HepG2 (cell line): ENCODE measurements at regions not wholly inside any gene's neighbourhood (a gene's known extent, or its start where the extent isn't known, plus 50 kb on each side); places are given as distances from the start of the nearest gene placed in this dataset.

Source experiments
- ATAC-seq: fragments of 200-7000 bp; cut with Tn5 transposase; 3 replicates; pipeline ENCODE4 v1.9.1; 2020; ENCODE audit warnings: mild to moderate bottlenecking, moderate library complexity
- BruUV-seq: library from RNA; stranded (reverse); fragments of 400-500 nt; replicated peaks from 2 replicates; lab custom pipeline; 2021; lab: Mats Ljungman, UMichigan
- CTCF ChIA-PET: fragments of 300-600 bp; formaldehyde crosslinking; extraction: SDS; loops from one replicate; lab custom pipeline; 2021; ENCODE audit warnings: low total read pairs, inconsistent platforms, low intra/inter-chr PET ratio; lab: Yijun Ruan, JAX
- POLR2A ChIA-PET: fragments of 350-600 bp; sonication (Branson Sonifier 250); formaldehyde crosslinking; loops from one replicate; lab custom pipeline; 2020; ENCODE audit warnings: antibody characterized with exemption, inconsistent platforms; lab: Yijun Ruan, JAX
- DNase-seq: peaks from one replicate; pipeline ENCODE4 v3.0.0-alpha.2; 2015; ENCODE audit warnings: low spot score
- FAIRE-seq: peaks from 3 replicates; lab custom pipeline; 2011; peaks lifted over from hg19 to GRCh38; lab: Jason Lieb, UNC
- H2AFZ ChIP-seq: one replicate; pipeline ENCODE4 v1.6.1; 2011; ENCODE audit warnings: low read length, inconsistent platforms
- H3K27ac ChIP-seq: fragments of 300-600 bp; 3 replicates; pipeline ENCODE4 v1.8.0; 2011; ENCODE audit warnings: mixed run types, mild to moderate bottlenecking, mixed read lengths, low read length, inconsistent platforms; ENCODE audit not compliant: insufficient read depth; ENCODE audit errors: extremely low read length
- H3K27me3 ChIP-seq, 2 experiments: fragments of 200-600 bp in 1 of 2; 2 replicates in 1 of 2; 3 replicates in 1 of 2; pipeline versions ENCODE4 v1.6.0 to v1.8.0; 2011; ENCODE audit warnings: low read length in 2 of 2, mild to moderate bottlenecking in 2 of 2, moderate library complexity in 2 of 2, inconsistent platforms in 1 of 2; ENCODE audit not compliant: insufficient read depth in 2 of 2, control insufficient read depth in 1 of 2
- H3K36me3 ChIP-seq, 2 experiments: fragments of 200-600 bp in 1 of 2; replicated peaks in 1 of 2; 2 replicates in 1 of 2; 3 replicates in 1 of 2; pipeline versions ENCODE4 v1.5.1 to v1.8.0; 2011; ENCODE audit warnings: low read length in 2 of 2, inconsistent platforms in 1 of 2; ENCODE audit not compliant: insufficient read depth in 2 of 2, control insufficient read depth in 1 of 2
- H3K4me1 ChIP-seq: 2 replicates; pipeline ENCODE4 v1.5.1; 2012; ENCODE audit warnings: low read length, inconsistent platforms; ENCODE audit not compliant: insufficient read depth
- H3K4me2 ChIP-seq: 2 replicates; pipeline ENCODE4 v1.6.0; 2011; ENCODE audit warnings: low read depth, low read length, inconsistent platforms
- H3K4me3 ChIP-seq, 3 experiments: fragments of 200-600 bp in 1 of 3; sonication (generic), shearing (Covaris generic) in 1 of 3; replicated peaks in 1 of 3; 2 replicates each; pipeline ENCODE4 v1.5.1; 2011 to 2016; ENCODE audit warnings: low read length in 3 of 3, inconsistent platforms in 2 of 3, low read depth in 2 of 3, mild to moderate bottlenecking in 2 of 3, control low read depth in 1 of 3, mixed read lengths in 1 of 3; ENCODE audit not compliant: insufficient read depth in 1 of 3
- H3K79me2 ChIP-seq: one replicate; pipeline ENCODE4 v1.6.1; 2011; ENCODE audit warnings: low read length, inconsistent platforms; ENCODE audit not compliant: insufficient read depth
- H3K9ac ChIP-seq: 2 replicates; pipeline ENCODE4 v1.6.0; 2011; ENCODE audit warnings: mild to moderate bottlenecking, low read depth, low read length, inconsistent platforms; ENCODE audit not compliant: insufficient read depth
- H3K9me3 ChIP-seq: 2 replicates; pipeline ENCODE4 v1.5.1; 2012; ENCODE audit warnings: mild to moderate bottlenecking, low read length
- H4K20me1 ChIP-seq: 2 replicates; pipeline ENCODE4 v1.6.0; 2011; ENCODE audit warnings: inconsistent platforms, mild to moderate bottlenecking, low read length, moderate library complexity; ENCODE audit not compliant: insufficient read depth
- ADNP ChIP-seq: sonication (generic); formaldehyde crosslinking; IDR thresholded peaks from 2 replicates; pipeline ENCODE4 v1.4.0; 2020; ENCODE audit warnings: missing genetic modification reagents
- DNMT1 ChIP-seq: sonication (generic); formaldehyde crosslinking; IDR thresholded peaks from 2 replicates; pipeline ENCODE4 v1.5.1; 2020; ENCODE audit warnings: mild to moderate bottlenecking, missing genetic modification reagents
- HHEX ChIP-seq: IDR thresholded peaks from 2 replicates; pipeline ENCODE4 v1.6.1; 2016; ENCODE audit warnings: control low read depth
- MEIS2 ChIP-seq: sonication (generic); formaldehyde crosslinking; IDR thresholded peaks from 2 replicates; pipeline ENCODE4 v1.9.0; 2021; ENCODE audit warnings: mild to moderate bottlenecking, missing genetic modification reagents
- SIX4 ChIP-seq: sonication (generic); formaldehyde crosslinking; IDR thresholded peaks from 2 replicates; pipeline ENCODE4 v1.4.0; 2020; ENCODE audit warnings: missing genetic modification reagents
- TEAD3 ChIP-seq: optimal IDR thresholded peaks from 2 replicates; pipeline ENCODE3; 2016; ENCODE audit warnings: borderline replicate concordance
- TP53 ChIP-seq: sonication (generic); formaldehyde crosslinking; conservative IDR thresholded peaks from 2 replicates; pipeline ENCODE4 v1.4.0; 2020; ENCODE audit warnings: missing genetic modification reagents
- ZBTB38 ChIP-seq: sonication (generic); formaldehyde crosslinking; IDR thresholded peaks from 2 replicates; pipeline ENCODE4 v1.5.1; 2020; ENCODE audit warnings: mild to moderate bottlenecking, missing genetic modification reagents
- ZNF18 ChIP-seq: sonication (generic); formaldehyde crosslinking; IDR thresholded peaks from 2 replicates; pipeline ENCODE4 v1.8.0; 2022; ENCODE audit warnings: mild to moderate bottlenecking, missing genetic modification reagents; ENCODE audit not compliant: insufficient replicate concordance
- ZNF24 ChIP-seq: fragments of 450-650 bp; IDR thresholded peaks from 2 replicates; pipeline ENCODE4 v1.6.1; 2017; ENCODE audit warnings: antibody characterized with exemption, mild to moderate bottlenecking
- ZNF367 ChIP-seq: sonication (generic); formaldehyde crosslinking; IDR thresholded peaks from 2 replicates; pipeline ENCODE4 v1.4.0; 2020; ENCODE audit warnings: missing genetic modification reagents, borderline replicate concordance
- ZNF564 ChIP-seq: sonication (generic); formaldehyde crosslinking; IDR thresholded peaks from 2 replicates; pipeline ENCODE4 v1.8.1; 2023; ENCODE audit warnings: mild to moderate bottlenecking, missing genetic modification reagents
- ZNF773 ChIP-seq: sonication (generic); formaldehyde crosslinking; IDR thresholded peaks from 2 replicates; pipeline ENCODE4 v1.4.0; 2020; ENCODE audit warnings: missing genetic modification reagents, borderline replicate concordance
- ZNF790 ChIP-seq: sonication (generic); formaldehyde crosslinking; IDR thresholded peaks from 2 replicates; pipeline ENCODE4 v1.8.0; 2022; ENCODE audit warnings: missing genetic modification reagents, mild to moderate bottlenecking, borderline replicate concordance
- ZSCAN31 ChIP-seq: sonication (generic); formaldehyde crosslinking; IDR thresholded peaks from 2 replicates; pipeline ENCODE4 v1.5.0; 2020; ENCODE audit warnings: low read depth, mild to moderate bottlenecking, missing genetic modification reagents
- WGBS: methylation state at CpG from one replicate; pipeline ENCODE4 v1.1.6; 2017; ENCODE audit warnings: low lambda C conversion rate; 5-methylcytosine and 5-hydroxymethylcytosine counted together
- in situ Hi-C: cut with HindIII; loops from 2 replicates; pipeline ENCODE4 v1.10.0; 2017; ENCODE audit warnings: low pct_unique_long_range_greater_than_20kb; ENCODE audit not compliant: extremely low pct_ligation_motif_present
- intact Hi-C: fragments of 100-400 bp; cut with micrococcal nuclease; formaldehyde crosslinking; loops from one replicate; pipeline ENCODE4 v1.10.0; 2022; ENCODE audit not compliant: unreplicated experiment
- TF ChIP-seq, protein P1 (sequence below): sonication (generic); formaldehyde crosslinking; IDR thresholded peaks from 2 replicates; pipeline ENCODE4 v1.4.0; 2020; ENCODE audit warnings: missing genetic modification reagents
- TF ChIP-seq, protein P2 (sequence below): sonication (generic); formaldehyde crosslinking; IDR thresholded peaks from 2 replicates; pipeline ENCODE4 v1.5.1; 2020; ENCODE audit warnings: mild to moderate bottlenecking, missing genetic modification reagents, moderate library complexity
- TF ChIP-seq, protein P3 (sequence below): IDR thresholded peaks from 2 replicates; pipeline ENCODE4 v1.4.0; 2020; ENCODE audit warnings: mild to moderate bottlenecking, missing genetic modification reagents

GRCh38 chr11:30717641-30718040, 131.5 kb upstream of the MPPED2 start (continued):
- TF ChIP-seq, protein P1, sequence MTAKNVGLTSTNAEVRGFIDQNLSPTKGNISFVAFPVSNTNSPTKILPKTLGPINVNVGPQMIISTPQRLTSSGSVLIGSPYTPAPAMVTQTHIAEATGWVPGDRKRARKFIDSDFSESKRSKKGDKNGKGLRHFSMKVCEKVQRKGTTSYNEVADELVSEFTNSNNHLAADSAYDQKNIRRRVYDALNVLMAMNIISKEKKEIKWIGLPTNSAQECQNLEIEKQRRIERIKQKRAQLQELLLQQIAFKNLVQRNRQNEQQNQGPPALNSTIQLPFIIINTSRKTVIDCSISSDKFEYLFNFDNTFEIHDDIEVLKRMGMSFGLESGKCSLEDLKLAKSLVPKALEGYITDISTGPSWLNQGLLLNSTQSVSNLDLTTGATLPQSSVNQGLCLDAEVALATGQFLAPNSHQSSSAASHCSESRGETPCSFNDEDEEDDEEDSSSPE (CRISPR knock-in tag): no peak
- TF ChIP-seq SIX4 (CRISPR knock-in tag): no peak

DNA sequence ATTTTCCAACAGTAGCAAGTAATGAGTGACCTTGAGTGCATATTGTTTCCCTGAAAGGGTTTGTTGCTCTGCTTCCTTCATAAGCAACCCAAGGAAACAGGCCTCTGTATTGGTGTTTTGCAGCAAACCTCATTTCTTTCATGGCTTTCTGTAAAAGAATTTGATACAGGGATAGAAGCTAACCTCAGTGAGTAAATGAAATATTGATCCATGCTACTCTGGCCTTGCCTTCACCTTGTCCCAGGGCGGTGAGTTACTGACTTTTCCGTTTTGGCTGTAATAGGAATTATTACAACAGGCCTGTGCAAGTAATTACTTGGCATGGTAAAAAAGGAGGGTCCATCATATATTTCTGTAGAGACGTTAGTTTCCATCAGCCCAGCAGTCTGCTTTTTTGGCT, 130.9 kb upstream of the MPPED2 start:
- H3K4me3 ChIP-seq: no peak overlapping the region
- CTCF ChIA-PET: no interaction called here
- in situ Hi-C loops: no loop called here
- TF ChIP-seq ZNF790 (CRISPR knock-in tag) (no peak), ZSCAN31 (no peak), ZNF773 (CRISPR knock-in tag) (no peak), HHEX (no peak), SIX4 (CRISPR knock-in tag) (no peak), TEAD3 (no peak), ZNF564 (no peak), ZBTB38 (no peak), TP53 (no peak), DNMT1 (CRISPR knock-in tag) (no peak), ADNP (CRISPR knock-in tag) (no peak), ZNF24 (no peak), MEIS2 (CRISPR knock-in tag) (no peak), ZNF367 (CRISPR knock-in tag) (no peak), ZNF18 (CRISPR knock-in tag) (no peak)
- TF ChIP-seq, protein P2, sequence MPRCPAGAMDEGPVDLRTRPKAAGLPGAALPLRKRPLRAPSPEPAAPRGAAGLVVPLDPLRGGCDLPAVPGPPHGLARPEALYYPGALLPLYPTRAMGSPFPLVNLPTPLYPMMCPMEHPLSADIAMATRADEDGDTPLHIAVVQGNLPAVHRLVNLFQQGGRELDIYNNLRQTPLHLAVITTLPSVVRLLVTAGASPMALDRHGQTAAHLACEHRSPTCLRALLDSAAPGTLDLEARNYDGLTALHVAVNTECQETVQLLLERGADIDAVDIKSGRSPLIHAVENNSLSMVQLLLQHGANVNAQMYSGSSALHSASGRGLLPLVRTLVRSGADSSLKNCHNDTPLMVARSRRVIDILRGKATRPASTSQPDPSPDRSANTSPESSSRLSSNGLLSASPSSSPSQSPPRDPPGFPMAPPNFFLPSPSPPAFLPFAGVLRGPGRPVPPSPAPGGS (CRISPR knock-in tag): no peak
- TF ChIP-seq, protein P3, sequence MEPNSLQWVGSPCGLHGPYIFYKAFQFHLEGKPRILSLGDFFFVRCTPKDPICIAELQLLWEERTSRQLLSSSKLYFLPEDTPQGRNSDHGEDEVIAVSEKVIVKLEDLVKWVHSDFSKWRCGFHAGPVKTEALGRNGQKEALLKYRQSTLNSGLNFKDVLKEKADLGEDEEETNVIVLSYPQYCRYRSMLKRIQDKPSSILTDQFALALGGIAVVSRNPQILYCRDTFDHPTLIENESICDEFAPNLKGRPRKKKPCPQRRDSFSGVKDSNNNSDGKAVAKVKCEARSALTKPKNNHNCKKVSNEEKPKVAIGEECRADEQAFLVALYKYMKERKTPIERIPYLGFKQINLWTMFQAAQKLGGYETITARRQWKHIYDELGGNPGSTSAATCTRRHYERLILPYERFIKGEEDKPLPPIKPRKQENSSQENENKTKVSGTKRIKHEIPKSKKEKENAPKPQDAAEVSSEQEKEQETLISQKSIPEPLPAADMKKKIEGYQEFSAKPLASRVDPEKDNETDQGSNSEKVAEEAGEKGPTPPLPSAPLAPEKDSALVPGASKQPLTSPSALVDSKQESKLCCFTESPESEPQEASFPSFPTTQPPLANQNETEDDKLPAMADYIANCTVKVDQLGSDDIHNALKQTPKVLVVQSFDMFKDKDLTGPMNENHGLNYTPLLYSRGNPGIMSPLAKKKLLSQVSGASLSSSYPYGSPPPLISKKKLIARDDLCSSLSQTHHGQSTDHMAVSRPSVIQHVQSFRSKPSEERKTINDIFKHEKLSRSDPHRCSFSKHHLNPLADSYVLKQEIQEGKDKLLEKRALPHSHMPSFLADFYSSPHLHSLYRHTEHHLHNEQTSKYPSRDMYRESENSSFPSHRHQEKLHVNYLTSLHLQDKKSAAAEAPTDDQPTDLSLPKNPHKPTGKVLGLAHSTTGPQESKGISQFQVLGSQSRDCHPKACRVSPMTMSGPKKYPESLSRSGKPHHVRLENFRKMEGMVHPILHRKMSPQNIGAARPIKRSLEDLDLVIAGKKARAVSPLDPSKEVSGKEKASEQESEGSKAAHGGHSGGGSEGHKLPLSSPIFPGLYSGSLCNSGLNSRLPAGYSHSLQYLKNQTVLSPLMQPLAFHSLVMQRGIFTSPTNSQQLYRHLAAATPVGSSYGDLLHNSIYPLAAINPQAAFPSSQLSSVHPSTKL (CRISPR knock-in tag): no peak

More for the DNA sequence above, 130.9 kb upstream of the MPPED2 start:
- H3K9me3 ChIP-seq: no peaks in the 10 kb centered on the region
- 0% methylated on average over 3 of the region's 3 CpGs for WGBS
- POLR2A ChIA-PET: no interaction called here
- no peak for DNase-seq
- H3K27ac ChIP-seq: no peak overlapping the region
- H3K4me1 ChIP-seq: no peaks in the 10 kb centered on the region
- H3K4me2 ChIP-seq: no peak overlapping the region
- H3K36me3 ChIP-seq: no peaks in the 10 kb centered on the region
- no peaks in the 10 kb centered on the region for H4K20me1 ChIP-seq
- intact Hi-C loops: no loop called here
- H3K27me3 ChIP-seq: no peaks in the 10 kb centered on the region
- no peaks in the 10 kb centered on the region for H3K79me2 ChIP-seq
- FAIRE-seq: no peak
- H3K9ac ChIP-seq: no peak overlapping the region
- ATAC-seq: no peak
- no TSS peak for BruUV-seq
- H2AFZ ChIP-seq: no peak overlapping the region
